ENCODE measurements at regions not wholly inside any gene's neighbourhood (a gene's known extent, or its start where the extent isn't known, plus 50 kb on each side); places are given as distances from the start of the nearest gene placed in this dataset.

DNA sequence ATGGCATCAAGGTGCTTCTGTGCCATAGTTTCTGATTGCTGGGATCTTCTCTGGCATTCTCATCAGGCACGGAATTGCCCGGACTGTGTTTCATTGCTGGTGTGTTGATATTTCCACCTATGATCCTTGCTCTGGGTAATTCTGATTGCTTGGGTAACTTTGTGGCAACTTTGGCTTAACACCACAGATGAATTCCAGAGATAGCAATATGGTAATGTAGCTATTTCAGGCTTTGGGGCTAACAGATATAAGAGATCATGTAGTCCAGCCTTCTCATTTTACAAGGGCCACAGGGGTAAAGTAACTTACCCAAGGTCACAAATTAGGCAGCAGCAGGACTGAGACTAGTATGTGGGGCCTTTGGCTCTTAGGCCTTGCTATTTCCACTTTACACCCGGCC lies 53.9 kb upstream of the PLPP4 start:
- no peaks in the 10 kb centered on the region for H3K36me3 ChIP-seq
- TF ChIP-seq, protein P1, sequence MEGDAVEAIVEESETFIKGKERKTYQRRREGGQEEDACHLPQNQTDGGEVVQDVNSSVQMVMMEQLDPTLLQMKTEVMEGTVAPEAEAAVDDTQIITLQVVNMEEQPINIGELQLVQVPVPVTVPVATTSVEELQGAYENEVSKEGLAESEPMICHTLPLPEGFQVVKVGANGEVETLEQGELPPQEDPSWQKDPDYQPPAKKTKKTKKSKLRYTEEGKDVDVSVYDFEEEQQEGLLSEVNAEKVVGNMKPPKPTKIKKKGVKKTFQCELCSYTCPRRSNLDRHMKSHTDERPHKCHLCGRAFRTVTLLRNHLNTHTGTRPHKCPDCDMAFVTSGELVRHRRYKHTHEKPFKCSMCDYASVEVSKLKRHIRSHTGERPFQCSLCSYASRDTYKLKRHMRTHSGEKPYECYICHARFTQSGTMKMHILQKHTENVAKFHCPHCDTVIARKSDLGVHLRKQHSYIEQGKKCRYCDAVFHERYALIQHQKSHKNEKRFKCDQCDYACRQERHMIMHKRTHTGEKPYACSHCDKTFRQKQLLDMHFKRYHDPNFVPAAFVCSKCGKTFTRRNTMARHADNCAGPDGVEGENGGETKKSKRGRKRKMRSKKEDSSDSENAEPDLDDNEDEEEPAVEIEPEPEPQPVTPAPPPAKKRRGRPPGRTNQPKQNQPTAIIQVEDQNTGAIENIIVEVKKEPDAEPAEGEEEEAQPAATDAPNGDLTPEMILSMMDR (IDR thresholded peaks at IDR 0.05): no peak
- H3K27me3 ChIP-seq: no peaks in the 10 kb centered on the region
- H3K4me1 ChIP-seq: no peaks in the 10 kb centered on the region
- ATAC-seq (no peak), DNase-seq (no peak)
- intact Hi-C loops (cut with DNase I): no loop called here
- WGBS, 2 donors: 82 to 85% methylated on average over 3 of the region's 3 CpGs
- no peak overlapping the region for H3K4me3 ChIP-seq
- peaks cover 0 to 5% (median 0%) of the 10 kb centered on the region in 11 donors for H3K9me3 ChIP-seq
- no peak overlapping the region for H3K27ac ChIP-seq

DNA sequence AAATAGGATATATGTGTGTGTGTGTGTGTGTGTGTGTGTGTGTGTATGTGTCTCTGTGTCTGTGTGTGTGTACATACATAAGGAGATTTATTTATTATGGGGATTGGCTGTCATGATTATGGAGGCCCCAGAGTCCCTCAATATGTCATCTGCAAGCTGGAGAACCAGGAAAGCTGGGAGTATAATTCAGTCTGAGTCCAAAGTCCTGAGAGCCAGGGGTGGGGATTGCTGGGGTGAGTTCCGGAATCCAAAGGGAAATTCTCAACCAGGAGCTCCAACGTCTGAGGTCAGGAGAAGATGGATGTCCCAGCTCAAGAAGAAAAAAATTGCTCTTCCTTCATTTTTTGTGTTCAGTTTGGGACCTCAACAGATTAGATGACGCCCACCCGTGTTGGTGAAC lies 50.7 kb upstream of the PLPP4 start:
- no peaks in the 10 kb centered on the region for H3K4me1 ChIP-seq
- intact Hi-C loops (cut with DNase I): no loop called here
- peaks cover 0 to 3% (median 0%) of the 10 kb centered on the region in 7 donors for H3K27me3 ChIP-seq
- no peak for DNase-seq
- no peak for ATAC-seq
- no peaks in the 10 kb centered on the region for H3K9me3 ChIP-seq
- H3K36me3 ChIP-seq: no peaks in the 10 kb centered on the region
- WGBS, 2 donors: 81 to 89% methylated on average over 4 of the region's 4 CpGs
- TF ChIP-seq, protein P1 (IDR thresholded peaks at IDR 0.05): no peak
- H3K4me3 ChIP-seq: no peak overlapping the region
- no peak overlapping the region for H3K27ac ChIP-seq
